HepG2 (cell line): ENCODE measurements at regions not wholly inside any gene's neighbourhood (a gene's known extent, or its start where the extent isn't known, plus 50 kb on each side); places are given as distances from the start of the nearest gene placed in this dataset.

ENCODE experiments used
- ATAC-seq: fragments of 200-7000 bp; cut with Tn5 transposase; 3 replicates; pipeline ENCODE4 v1.9.1; 2020; ENCODE audit warnings: mild to moderate bottlenecking, moderate library complexity
- BruUV-seq: library from RNA; stranded (reverse); fragments of 400-500 nt; replicated peaks from 2 replicates; lab custom pipeline; 2021; lab: Mats Ljungman, UMichigan
- CTCF ChIA-PET: fragments of 300-600 bp; formaldehyde crosslinking; extraction: SDS; loops from one replicate; lab custom pipeline; 2021; ENCODE audit warnings: low total read pairs, inconsistent platforms, low intra/inter-chr PET ratio; lab: Yijun Ruan, JAX
- POLR2A ChIA-PET: fragments of 350-600 bp; sonication (Branson Sonifier 250); formaldehyde crosslinking; loops from one replicate; lab custom pipeline; 2020; ENCODE audit warnings: antibody characterized with exemption, inconsistent platforms; lab: Yijun Ruan, JAX
- DNase-seq: peaks from one replicate; pipeline ENCODE4 v3.0.0-alpha.2; 2015; ENCODE audit warnings: low spot score
- FAIRE-seq: peaks from 3 replicates; lab custom pipeline; 2011; peaks lifted over from hg19 to GRCh38; lab: Jason Lieb, UNC
- H2AFZ ChIP-seq: one replicate; pipeline ENCODE4 v1.6.1; 2011; ENCODE audit warnings: low read length, inconsistent platforms
- H3K27ac ChIP-seq: fragments of 300-600 bp; 3 replicates; pipeline ENCODE4 v1.8.0; 2011; ENCODE audit warnings: mixed run types, mild to moderate bottlenecking, mixed read lengths, low read length, inconsistent platforms; ENCODE audit not compliant: insufficient read depth; ENCODE audit errors: extremely low read length
- H3K27me3 ChIP-seq, 2 experiments: fragments of 200-600 bp in 1 of 2; 2 replicates in 1 of 2; 3 replicates in 1 of 2; pipeline versions ENCODE4 v1.6.0 to v1.8.0; 2011; ENCODE audit warnings: low read length in 2 of 2, mild to moderate bottlenecking in 2 of 2, moderate library complexity in 2 of 2, inconsistent platforms in 1 of 2; ENCODE audit not compliant: insufficient read depth in 2 of 2, control insufficient read depth in 1 of 2
- H3K36me3 ChIP-seq, 2 experiments: fragments of 200-600 bp in 1 of 2; replicated peaks in 1 of 2; 2 replicates in 1 of 2; 3 replicates in 1 of 2; pipeline versions ENCODE4 v1.5.1 to v1.8.0; 2011; ENCODE audit warnings: low read length in 2 of 2, inconsistent platforms in 1 of 2; ENCODE audit not compliant: insufficient read depth in 2 of 2, control insufficient read depth in 1 of 2
- H3K4me1 ChIP-seq: 2 replicates; pipeline ENCODE4 v1.5.1; 2012; ENCODE audit warnings: low read length, inconsistent platforms; ENCODE audit not compliant: insufficient read depth
- H3K4me2 ChIP-seq: 2 replicates; pipeline ENCODE4 v1.6.0; 2011; ENCODE audit warnings: low read depth, low read length, inconsistent platforms
- H3K4me3 ChIP-seq, 3 experiments: fragments of 200-600 bp in 1 of 3; sonication (generic), shearing (Covaris generic) in 1 of 3; replicated peaks in 1 of 3; 2 replicates each; pipeline ENCODE4 v1.5.1; 2011 to 2016; ENCODE audit warnings: low read length in 3 of 3, inconsistent platforms in 2 of 3, low read depth in 2 of 3, mild to moderate bottlenecking in 2 of 3, control low read depth in 1 of 3, mixed read lengths in 1 of 3; ENCODE audit not compliant: insufficient read depth in 1 of 3
- H3K79me2 ChIP-seq: one replicate; pipeline ENCODE4 v1.6.1; 2011; ENCODE audit warnings: low read length, inconsistent platforms; ENCODE audit not compliant: insufficient read depth
- H3K9ac ChIP-seq: 2 replicates; pipeline ENCODE4 v1.6.0; 2011; ENCODE audit warnings: mild to moderate bottlenecking, low read depth, low read length, inconsistent platforms; ENCODE audit not compliant: insufficient read depth
- H3K9me3 ChIP-seq: 2 replicates; pipeline ENCODE4 v1.5.1; 2012; ENCODE audit warnings: mild to moderate bottlenecking, low read length
- H4K20me1 ChIP-seq: 2 replicates; pipeline ENCODE4 v1.6.0; 2011; ENCODE audit warnings: inconsistent platforms, mild to moderate bottlenecking, low read length, moderate library complexity; ENCODE audit not compliant: insufficient read depth
- ERF ChIP-seq: IDR thresholded peaks from 2 replicates; pipeline ENCODE4 v1.6.1; 2018; ENCODE audit warnings: missing biosample characterization, missing genetic modification reagents
- FOXJ3 ChIP-seq: sonication (generic); formaldehyde crosslinking; IDR thresholded peaks from 2 replicates; pipeline ENCODE4 v1.4.0; 2020; ENCODE audit warnings: missing genetic modification reagents, mild to moderate bottlenecking, borderline replicate concordance
- GFI1 ChIP-seq: sonication (generic); formaldehyde crosslinking; IDR thresholded peaks from 2 replicates; pipeline ENCODE4 v1.5.0; 2020; ENCODE audit warnings: missing genetic modification reagents, mild to moderate bottlenecking, borderline replicate concordance
- HINFP ChIP-seq: sonication (generic); formaldehyde crosslinking; IDR thresholded peaks from 2 replicates; pipeline ENCODE4 v1.4.0; 2020; ENCODE audit warnings: low read depth, mild to moderate bottlenecking, missing genetic modification reagents
- KDM2A ChIP-seq: sonication (generic); formaldehyde crosslinking; IDR thresholded peaks from 2 replicates; pipeline ENCODE4 v1.4.0; 2020; ENCODE audit warnings: low read depth, missing genetic modification reagents, borderline replicate concordance
- KLF16 ChIP-seq, 2 experiments: sonication (generic) in 1 of 2; formaldehyde crosslinking in 1 of 2; IDR thresholded peaks; 2 replicates each; pipeline versions ENCODE4 v1.6.1 to v1.8.0; 2016 to 2023; ENCODE audit warnings: missing genetic modification reagents in 2 of 2, missing compliant biosample characterization in 1 of 2
- MTF1 ChIP-seq: sonication (generic); formaldehyde crosslinking; IDR thresholded peaks from 2 replicates; pipeline ENCODE4 v1.5.0; 2020; ENCODE audit warnings: missing genetic modification reagents
- NAIF1 ChIP-seq: sonication (generic); formaldehyde crosslinking; IDR thresholded peaks from 2 replicates; pipeline ENCODE4 v1.5.0; 2020; ENCODE audit warnings: mild to moderate bottlenecking, missing genetic modification reagents, borderline replicate concordance
- PHB2 ChIP-seq: fragments of 450-650 bp; IDR thresholded peaks from 2 replicates; pipeline ENCODE4 v1.6.1; 2018; ENCODE audit not compliant: partially characterized antibody
- REXO4 ChIP-seq: sonication (generic); formaldehyde crosslinking; IDR thresholded peaks from 2 replicates; pipeline ENCODE4 v1.8.0; 2022; ENCODE audit warnings: missing genetic modification reagents, mild to moderate bottlenecking, borderline replicate concordance
- TCF12 ChIP-seq, 2 experiments: fragments of 450-650 bp in 1 of 2; sonication (generic) in 1 of 2; formaldehyde crosslinking in 1 of 2; IDR thresholded peaks; 2 replicates each; pipeline versions ENCODE4 v1.6.1 to v1.8.0; 2017 to 2022; ENCODE audit warnings: antibody characterized with exemption in 1 of 2, mild to moderate bottlenecking in 1 of 2, missing genetic modification reagents in 1 of 2, moderate library complexity in 1 of 2
- TGIF2 ChIP-seq: IDR thresholded peaks from 2 replicates; pipeline ENCODE4 v1.6.1; 2016; ENCODE audit warnings: control low read depth, missing compliant biosample characterization
- YY1 ChIP-seq: IDR thresholded peaks from 2 replicates; pipeline ENCODE4 v1.6.1; 2011; ENCODE audit warnings: low read length, low read depth, moderate library complexity, mild to moderate bottlenecking; ENCODE audit not compliant: insufficient read depth, insufficient replicate concordance
- ZNF274 ChIP-seq: sonication (generic); formaldehyde crosslinking; IDR thresholded peaks from 2 replicates; pipeline ENCODE4 v1.5.1; 2020; ENCODE audit warnings: mild to moderate bottlenecking, missing genetic modification reagents
- ZNF556 ChIP-seq: sonication (generic); formaldehyde crosslinking; IDR thresholded peaks from 2 replicates; pipeline ENCODE4 v1.4.0; 2020; ENCODE audit warnings: mild to moderate bottlenecking, missing genetic modification reagents, borderline replicate concordance
- ZNF562 ChIP-seq: sonication (generic); formaldehyde crosslinking; IDR thresholded peaks from 2 replicates; pipeline ENCODE4 v1.8.0; 2022; ENCODE audit warnings: missing genetic modification reagents, borderline replicate concordance
- ZNF652 ChIP-seq: IDR thresholded peaks from 2 replicates; pipeline ENCODE4 v1.6.1; 2016; ENCODE audit warnings: low read depth, borderline replicate concordance
- ZNF780A ChIP-seq: sonication (generic); formaldehyde crosslinking; IDR thresholded peaks from 2 replicates; pipeline ENCODE4 v1.8.0; 2022; ENCODE audit warnings: mild to moderate bottlenecking, missing genetic modification reagents, moderate library complexity
- ZNF788 ChIP-seq: sonication (generic); formaldehyde crosslinking; IDR thresholded peaks from 2 replicates; pipeline ENCODE4 v1.5.0; 2020; ENCODE audit warnings: mild to moderate bottlenecking, missing genetic modification reagents, borderline replicate concordance
- ZSCAN22 ChIP-seq: sonication (generic); formaldehyde crosslinking; IDR thresholded peaks from 2 replicates; pipeline ENCODE4 v1.4.0; 2020; ENCODE audit warnings: mild to moderate bottlenecking, missing genetic modification reagents
- WGBS: methylation state at CpG from one replicate; pipeline ENCODE4 v1.1.6; 2017; ENCODE audit warnings: low lambda C conversion rate; 5-methylcytosine and 5-hydroxymethylcytosine counted together
- in situ Hi-C: cut with HindIII; loops from 2 replicates; pipeline ENCODE4 v1.10.0; 2017; ENCODE audit warnings: low pct_unique_long_range_greater_than_20kb; ENCODE audit not compliant: extremely low pct_ligation_motif_present
- intact Hi-C: fragments of 100-400 bp; cut with micrococcal nuclease; formaldehyde crosslinking; loops from one replicate; pipeline ENCODE4 v1.10.0; 2022; ENCODE audit not compliant: unreplicated experiment

DNA sequence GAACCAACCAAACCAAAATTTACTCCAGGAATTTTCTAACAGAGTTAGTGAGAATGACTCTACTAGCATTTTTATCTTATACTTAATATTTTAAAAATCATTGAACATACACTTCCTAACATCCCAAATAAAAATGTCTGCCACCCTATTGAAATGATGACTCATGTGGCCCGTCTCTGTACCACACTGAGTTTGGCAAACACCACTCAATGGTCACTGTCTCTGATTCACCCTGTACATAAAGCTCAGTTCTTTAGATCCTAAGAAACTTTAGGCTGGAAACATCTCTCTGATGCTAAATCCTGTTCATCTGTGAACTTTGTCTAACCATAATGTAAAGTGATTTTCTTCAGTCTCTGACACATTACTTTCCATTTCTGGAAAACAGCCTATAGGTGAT is 182.0 kb downstream of the CWF19L2 start:
- 60% methylated on average over 1 of the region's 1 CpG for WGBS

DNA sequence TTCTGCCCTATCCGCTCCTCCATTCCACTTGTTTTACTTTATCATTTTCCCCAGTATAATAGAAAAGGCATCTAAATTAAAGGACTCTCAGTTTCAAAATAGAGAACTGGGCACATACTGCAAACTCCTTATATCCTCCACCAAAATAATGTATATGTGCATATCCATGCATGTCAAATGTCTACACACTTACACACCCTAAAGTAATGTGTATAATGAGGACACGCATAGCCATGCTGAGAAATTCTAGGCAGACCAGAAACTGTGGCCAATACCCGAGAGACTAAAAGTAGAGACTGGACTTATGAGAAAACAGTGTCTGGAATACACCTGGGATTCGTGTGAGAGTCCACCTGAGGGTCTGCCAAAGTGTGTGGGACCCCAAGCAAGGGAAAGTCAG is 183.5 kb downstream of the CWF19L2 start:
- Histone ChIP-seq H3K4me3 (no peak overlapping the region), H3K27ac (no peak overlapping the region), H4K20me1 (no peaks in the 10 kb centered on the region), H3K79me2 (no peaks in the 10 kb centered on the region), H3K9me3 (no peaks in the 10 kb centered on the region), H3K4me2 (no peak overlapping the region), H3K4me1 (no peaks in the 10 kb centered on the region), H3K27me3 (no peaks in the 10 kb centered on the region), H3K9ac (no peak overlapping the region), H2AFZ (no peak overlapping the region), H3K36me3 (no peaks in the 10 kb centered on the region)
- no TSS peak for BruUV-seq
- CTCF ChIA-PET, result no interaction called here
- FAIRE-seq, result no peak
- in situ Hi-C loops (no loop called here), intact Hi-C loops (no loop called here)
- WGBS, result 89% methylated on average over 4 of the region's 4 CpGs
- POLR2A ChIA-PET, result no interaction called here
- ATAC-seq, result no peak
- DNase-seq, result no peak
- TF ChIP-seq NAIF1 (CRISPR knock-in tag) (no peak), FOXJ3 (CRISPR knock-in tag) (no peak), ZNF562 (CRISPR knock-in tag) (no peak), KDM2A (no peak), ZSCAN22 (CRISPR knock-in tag) (no peak), ZNF780A (CRISPR knock-in tag) (no peak), YY1 (no peak), REXO4 (no peak), GFI1 (CRISPR knock-in tag) (no peak), ZNF788 (CRISPR knock-in tag) (no peak), KLF16 (CRISPR knock-in tag; IDR thresholded peaks at IDR 0.05) (no peak), TGIF2 (CRISPR knock-in tag) (no peak), ZNF652 (CRISPR knock-in tag) (no peak), HINFP (CRISPR knock-in tag) (no peak), PHB2 (no peak), ZNF556 (no peak), ZNF274 (CRISPR knock-in tag) (no peak), MTF1 (CRISPR knock-in tag) (no peak), TCF12 (IDR thresholded peaks at IDR 0.05) (no peak), TCF12 (CRISPR knock-in tag; IDR thresholded peaks at IDR 0.05) (no peak)

More for the DNA sequence above, 182.0 kb downstream of the CWF19L2 start:
- Histone ChIP-seq H3K36me3 (no peaks in the 10 kb centered on the region), H2AFZ (no peak overlapping the region), H3K27ac (no peak overlapping the region), H3K4me3 (no peak overlapping the region), H3K79me2 (no peaks in the 10 kb centered on the region), H3K9me3 (no peaks in the 10 kb centered on the region), H3K9ac (no peak overlapping the region), H3K4me1 (no peaks in the 10 kb centered on the region), H3K4me2 (no peak overlapping the region), H4K20me1 (no peaks in the 10 kb centered on the region), H3K27me3 (no peaks in the 10 kb centered on the region)
- POLR2A ChIA-PET, result no interaction called here
- intact Hi-C loops (no loop called here), in situ Hi-C loops (no loop called here)
- no peak for FAIRE-seq
- DNase-seq, result no peak
- TF ChIP-seq ERF (CRISPR knock-in tag), result no peak
- no peak for ATAC-seq
- CTCF ChIA-PET, result no interaction called here
- no TSS peak for BruUV-seq
